GM18868 (cell line): ENCODE measurements at regions not wholly inside any gene's neighbourhood (a gene's known extent, or its start where the extent isn't known, plus 50 kb on each side); places are given as distances from the start of the nearest gene placed in this dataset.

ENCODE experiments used
- ATAC-seq: cut with Tn5 transposase; IDR thresholded peaks from one replicate; pipeline ENCODE4 v1.9.1; 2021; ENCODE audit warnings: mild to moderate bottlenecking, moderate library complexity; ENCODE audit not compliant: unreplicated experiment

GRCh38 chr18:73746101-73746500 is 401.5 kb downstream of the FBXO15 start:
- ATAC-seq: no peak

- ATAC-seq: no peak
Measured at GRCh38 chr18:73742957-73743356, 404.7 kb downstream of the FBXO15 start.

- ATAC-seq: no peak
Measured at GRCh38 chr18:73741946-73742345, 405.7 kb downstream of the FBXO15 start.

GRCh38 chr18:73739098-73739497 is 408.5 kb downstream of the FBXO15 start:
- ATAC-seq: no peak

GRCh38 chr18:73737990-73738389 is 409.6 kb downstream of the FBXO15 start:
- no peak for ATAC-seq

GRCh38 chr18:73735836-73736235 is 411.8 kb downstream of the FBXO15 start:
- no peak for ATAC-seq

GRCh38 chr18:73733806-73734314 is 413.8 kb downstream of the FBXO15 start:
- ATAC-seq: no peak

- ATAC-seq: no peak
Measured at GRCh38 chr18:73733376-73733775, 414.3 kb downstream of the FBXO15 start.

- ATAC-seq: no peak
Measured at GRCh38 chr18:73728657-73729056, 419.0 kb downstream of the FBXO15 start.

- no peak for ATAC-seq
Measured at GRCh38 chr18:73724958-73725357, 422.7 kb downstream of the FBXO15 start.

GRCh38 chr18:73719611-73720010 is 428.0 kb downstream of the FBXO15 start:
- no peak for ATAC-seq

- no peak for ATAC-seq
Measured at GRCh38 chr18:73717570-73717969, 430.1 kb downstream of the FBXO15 start.

- ATAC-seq: no peak
Measured at GRCh38 chr18:73715210-73715670, 432.4 kb downstream of the FBXO15 start.

GRCh38 chr18:73714466-73714865 is 433.2 kb downstream of the FBXO15 start:
- no peak for ATAC-seq

- no peak for ATAC-seq
Measured at GRCh38 chr18:73711256-73711655, 436.4 kb downstream of the FBXO15 start.

GRCh38 chr18:73708591-73708990 is 439.0 kb downstream of the FBXO15 start:
- no peak for ATAC-seq

- no peak for ATAC-seq
Measured at GRCh38 chr18:73707035-73707434, 440.6 kb downstream of the FBXO15 start.

- ATAC-seq: no peak
Measured at GRCh38 chr18:73697353-73697752, 450.3 kb downstream of the FBXO15 start.

- ATAC-seq: no peak
Measured at GRCh38 chr18:73696698-73697097, 450.9 kb downstream of the FBXO15 start.

GRCh38 chr18:73696171-73696570 is 451.5 kb downstream of the FBXO15 start:
- no peak for ATAC-seq

- no peak for ATAC-seq
Measured at GRCh38 chr18:73693091-73693490, 454.5 kb downstream of the FBXO15 start.

- ATAC-seq: no peak
Measured at GRCh38 chr18:73691624-73692023, 456.0 kb downstream of the FBXO15 start.

GRCh38 chr18:73691118-73691517 is 456.5 kb downstream of the FBXO15 start:
- ATAC-seq: no peak
